ENCODE measurements at regions not wholly inside any gene's neighbourhood (a gene's known extent, or its start where the extent isn't known, plus 50 kb on each side); places are given as distances from the start of the nearest gene placed in this dataset.

DNA sequence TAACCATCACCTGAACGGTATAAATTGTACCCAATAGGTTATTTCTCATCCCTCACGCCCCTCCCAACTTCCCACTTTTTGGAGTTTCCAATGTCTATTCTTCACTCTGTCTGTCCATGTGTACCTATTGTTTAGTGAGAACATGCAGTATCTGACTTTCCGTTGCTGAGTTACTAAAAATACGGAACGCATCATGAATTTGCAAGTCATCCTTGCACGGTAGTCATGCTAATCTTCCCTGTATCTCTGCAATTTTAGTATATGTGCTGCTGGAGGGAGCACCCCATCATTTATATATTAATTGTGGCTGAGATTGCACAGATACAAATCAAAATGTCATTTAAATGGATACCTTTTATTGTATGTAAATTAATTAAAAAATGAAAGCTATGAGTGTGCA, 75.7 kb upstream of the SFMBT2 start:
- Histone ChIP-seq H3K27ac (peak overlapping the region in 2 of 10 donors; percentile 14 to 88), H3K4me1 (peaks cover 2 to 65% (median 20%) of the 10 kb centered on the region in 9 donors), H3K27me3 (peaks cover 0 to 11% (median 0%) of the 10 kb centered on the region in 7 donors), H3K36me3 (no peaks in the 10 kb centered on the region), H3K4me3 (no peak overlapping the region), H3K9me3 (no peaks in the 10 kb centered on the region)
- ATAC-seq: no peak
- WGBS, 2 donors: 69 to 75% methylated on average over 6 of the region's 6 CpGs
- DNase-seq: no peak
- intact Hi-C loops (cut with DNase I): loop anchor here in 1 of 10 donors (10.0 kb wide), 1 partner anchor 52 kb away; no protein-coding TSS in a partner anchor
- TF ChIP-seq, protein P1, sequence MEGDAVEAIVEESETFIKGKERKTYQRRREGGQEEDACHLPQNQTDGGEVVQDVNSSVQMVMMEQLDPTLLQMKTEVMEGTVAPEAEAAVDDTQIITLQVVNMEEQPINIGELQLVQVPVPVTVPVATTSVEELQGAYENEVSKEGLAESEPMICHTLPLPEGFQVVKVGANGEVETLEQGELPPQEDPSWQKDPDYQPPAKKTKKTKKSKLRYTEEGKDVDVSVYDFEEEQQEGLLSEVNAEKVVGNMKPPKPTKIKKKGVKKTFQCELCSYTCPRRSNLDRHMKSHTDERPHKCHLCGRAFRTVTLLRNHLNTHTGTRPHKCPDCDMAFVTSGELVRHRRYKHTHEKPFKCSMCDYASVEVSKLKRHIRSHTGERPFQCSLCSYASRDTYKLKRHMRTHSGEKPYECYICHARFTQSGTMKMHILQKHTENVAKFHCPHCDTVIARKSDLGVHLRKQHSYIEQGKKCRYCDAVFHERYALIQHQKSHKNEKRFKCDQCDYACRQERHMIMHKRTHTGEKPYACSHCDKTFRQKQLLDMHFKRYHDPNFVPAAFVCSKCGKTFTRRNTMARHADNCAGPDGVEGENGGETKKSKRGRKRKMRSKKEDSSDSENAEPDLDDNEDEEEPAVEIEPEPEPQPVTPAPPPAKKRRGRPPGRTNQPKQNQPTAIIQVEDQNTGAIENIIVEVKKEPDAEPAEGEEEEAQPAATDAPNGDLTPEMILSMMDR (IDR thresholded peaks at IDR 0.05): no peak

DNA sequence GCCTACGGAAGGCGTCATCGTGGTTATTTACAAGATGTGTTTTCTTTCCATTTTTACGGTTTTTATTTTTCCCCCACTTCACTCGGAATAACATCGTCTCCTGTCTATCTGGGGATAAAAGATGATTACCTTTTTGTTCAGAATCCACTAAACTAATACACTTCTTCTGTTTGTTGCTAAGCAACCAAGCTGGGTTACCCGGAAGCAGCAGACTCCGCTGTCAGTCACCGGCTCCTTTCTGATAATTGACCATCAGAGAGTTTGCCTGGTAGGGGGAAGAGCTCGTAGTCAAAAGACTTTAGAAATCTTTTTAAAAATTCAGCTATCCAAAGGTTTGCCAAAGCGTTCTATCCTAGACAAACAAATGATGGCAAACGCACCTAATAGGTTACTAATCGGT, 75.0 kb upstream of the SFMBT2 start:
- H3K27me3 ChIP-seq: peaks cover 0 to 11% (median 0%) of the 10 kb centered on the region in 7 donors
- no peaks in the 10 kb centered on the region for H3K36me3 ChIP-seq
- peaks cover 2 to 71% (median 24%) of the 10 kb centered on the region in 9 donors for H3K4me1 ChIP-seq
- H3K9me3 ChIP-seq: no peaks in the 10 kb centered on the region
- WGBS, 2 donors: 88 to 91% methylated on average over 13 of the region's 13 CpGs
- TF ChIP-seq, protein P1 (IDR thresholded peaks at IDR 0.05): no peak
- H3K27ac ChIP-seq: peak overlapping the region in 1 of 10 donors; percentile 88
- DNase-seq: no peak
- ATAC-seq: no peak
- no peak overlapping the region for H3K4me3 ChIP-seq
- intact Hi-C loops (cut with DNase I): loop anchor here in 1 of 10 donors (10.0 kb wide), 1 partner anchor 51 kb away; no protein-coding TSS in a partner anchor

DNA sequence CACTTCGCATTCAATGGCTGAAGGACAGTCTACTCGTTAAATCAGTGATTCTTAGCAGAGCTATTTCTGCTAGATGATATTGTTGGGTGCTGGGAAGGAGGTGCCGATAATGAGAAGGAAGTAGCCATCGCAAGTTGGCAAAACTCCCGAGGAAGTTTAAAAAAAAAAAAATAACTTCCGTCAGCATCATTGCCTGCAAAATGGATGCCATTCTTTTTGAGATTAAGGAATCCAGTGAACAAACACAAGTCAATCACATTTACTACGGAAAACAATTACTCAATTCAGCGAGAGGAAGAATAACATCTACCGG, 74.4 kb upstream of the SFMBT2 start:
- DNase-seq (no peak), ATAC-seq (peak in 3 of 8 donors; percentile 23 to 28 (median 24))
- TF ChIP-seq, protein P1 (IDR thresholded peaks at IDR 0.05): no peak
- H3K27ac ChIP-seq: peak overlapping the region in 5 of 10 donors; percentile 30 to 88 (median 38)
- 35 to 36% methylated on average over 9 of the region's 9 CpGs for WGBS, 2 donors
- H3K4me3 ChIP-seq: peak overlapping the region in 4 of 10 donors; percentile 19 to 33 (median 29)
- H3K27me3 ChIP-seq: peaks cover 0 to 11% (median 0%) of the 10 kb centered on the region in 7 donors
- intact Hi-C loops (cut with DNase I): loop anchor here in 1 of 10 donors (10.0 kb wide), 1 partner anchor 50 kb away; no protein-coding TSS in a partner anchor
- H3K9me3 ChIP-seq: no peaks in the 10 kb centered on the region
- no peaks in the 10 kb centered on the region for H3K36me3 ChIP-seq
- peaks cover 2 to 77% (median 26%) of the 10 kb centered on the region in 9 donors for H3K4me1 ChIP-seq

DNA sequence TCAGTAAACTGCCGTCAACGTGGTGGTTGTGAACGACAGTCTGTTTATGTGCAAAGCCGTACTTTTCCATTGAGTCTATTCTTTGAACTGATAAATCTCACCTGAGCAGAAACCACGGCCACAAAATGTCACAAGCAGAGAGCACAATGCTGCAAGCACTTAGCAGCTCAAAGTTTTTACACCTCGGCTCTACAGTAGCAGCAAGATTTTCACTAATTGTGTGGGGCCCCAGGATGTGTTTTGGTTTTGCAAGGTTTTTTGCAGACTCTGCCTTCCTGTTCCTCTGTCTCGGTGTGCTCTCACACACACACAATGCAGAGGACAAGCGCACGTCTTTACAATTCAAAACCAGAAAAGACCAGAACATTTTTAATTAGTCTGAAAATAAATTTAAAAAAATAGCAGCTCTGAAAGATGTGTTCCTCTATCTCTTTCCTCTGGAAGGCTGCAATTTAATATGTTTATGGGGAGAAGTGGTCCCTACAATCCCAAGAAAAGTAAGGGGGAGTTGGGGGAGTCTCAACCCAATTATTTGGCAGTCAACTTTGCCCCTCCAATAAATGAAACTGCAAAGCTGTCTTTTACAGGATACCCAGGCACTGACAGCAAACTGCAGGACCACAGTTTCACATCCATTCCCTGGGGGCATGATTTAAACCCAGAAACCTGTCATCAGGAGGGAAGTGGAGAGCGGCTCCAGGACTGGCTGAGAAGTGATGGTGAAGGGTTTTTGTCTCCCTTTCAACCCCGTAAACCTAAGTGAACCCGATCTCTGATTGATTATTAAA, 73.8 kb upstream of the SFMBT2 start:
- Histone ChIP-seq H3K27ac (peak overlapping the region in 5 of 10 donors; percentile 30 to 88 (median 38)), H3K9me3 (no peaks in the 10 kb centered on the region), H3K4me1 (peaks cover 2 to 82% (median 26%) of the 10 kb centered on the region in 9 donors), H3K36me3 (no peaks in the 10 kb centered on the region), H3K27me3 (peaks cover 0 to 11% (median 0%) of the 10 kb centered on the region in 7 donors), H3K4me3 (peak overlapping the region in 4 of 10 donors; percentile 19 to 33 (median 29))
- WGBS, 2 donors: 39 to 48% methylated on average over 12 of the region's 12 CpGs
- ATAC-seq (peak in 4 of 8 donors; percentile 33 to 65 (median 37)), DNase-seq (no peak)
- intact Hi-C loops (cut with DNase I): loop anchor here in 1 of 10 donors (10.0 kb wide), 1 partner anchor 50 kb away; no protein-coding TSS in a partner anchor
- TF ChIP-seq, protein P1 (IDR thresholded peaks at IDR 0.05): no peak

Data from heart right ventricle (tissue), 16 donors.